ENCODE measurements at regions not wholly inside any gene's neighbourhood (a gene's known extent, or its start where the extent isn't known, plus 50 kb on each side); places are given as distances from the start of the nearest gene placed in this dataset.

DNA sequence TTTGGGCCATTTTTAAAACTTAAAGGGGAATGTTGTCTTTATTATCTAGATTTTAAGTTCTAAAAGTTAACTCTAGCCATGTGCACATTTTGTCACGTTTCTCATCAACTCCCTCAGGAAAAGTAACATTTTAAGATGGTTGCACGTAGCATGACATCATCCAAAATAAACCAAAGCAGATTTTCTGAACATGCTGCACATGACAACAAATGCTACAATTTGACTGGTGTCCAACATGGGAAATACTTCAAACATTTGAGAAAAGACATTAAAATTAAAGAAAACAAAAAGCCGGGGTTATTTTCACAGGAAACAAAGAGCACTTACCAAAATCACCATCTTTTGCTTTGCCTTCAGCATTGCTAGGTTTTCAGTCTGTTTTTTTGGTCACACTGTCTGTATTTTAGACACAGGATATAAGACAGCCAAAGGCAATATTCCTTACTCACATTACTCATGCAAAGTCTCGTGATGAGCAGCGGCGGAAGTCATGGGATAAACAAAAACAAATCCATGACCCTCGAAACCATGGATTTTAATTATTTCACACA, 51.3 kb upstream of the RND3 start:
- no peaks in the 10 kb centered on the region for H3K4me1 ChIP-seq (ENCODE audit: control insufficient read depth in 4 of 4, insufficient read depth in 4 of 4, low read length in 3 of 4)
- DNase-seq (ENCODE audit: low spot score): no peak
- no peaks in the 10 kb centered on the region for H3K9me3 ChIP-seq (ENCODE audit: control insufficient read depth in 4 of 4, low read length in 3 of 4)
- H3K36me3 ChIP-seq (ENCODE audit: control insufficient read depth in 4 of 4, insufficient read depth in 3 of 4, low read depth in 1 of 4, low read length in 3 of 4): no peaks in the 10 kb centered on the region
- no peaks in the 10 kb centered on the region for H3K27me3 ChIP-seq (ENCODE audit: control insufficient read depth in 4 of 4, insufficient read depth in 4 of 4, low read length in 3 of 4)
- H3K4me3 ChIP-seq (ENCODE audit: low read depth in 1 of 3, low read length in 3 of 3): no peak overlapping the region
- no peak overlapping the region for H3K27ac ChIP-seq (ENCODE audit: low read depth in 1 of 2, low read length in 2 of 2)
- no peak for TF ChIP-seq HNF4G (IDR thresholded peaks at IDR 0.05)
- no peak for TF ChIP-seq CTCF (IDR thresholded peaks at IDR 0.05; ENCODE audit: low read depth, low read length, missing input control)
- no peak for TF ChIP-seq HNF4A (conservative IDR thresholded peaks at IDR 0.05)
- no peak for TF ChIP-seq FOXA2 (IDR thresholded peaks at IDR 0.05)
- TF ChIP-seq FOXA1 (IDR thresholded peaks at IDR 0.05): no peak
- no peak for TF ChIP-seq YY1 (IDR thresholded peaks at IDR 0.05)
- TF ChIP-seq SP1 (IDR thresholded peaks at IDR 0.05): no peak
- TF ChIP-seq GABPA (IDR thresholded peaks at IDR 0.05 in 1 of 2, conservative IDR thresholded peaks at IDR 0.05 in 1 of 2): no peak
- no peak for TF ChIP-seq EGR1 (IDR thresholded peaks at IDR 0.05; ENCODE audit: low read depth in 2 of 2)
- TF ChIP-seq JUND (IDR thresholded peaks at IDR 0.05): no peak
- TF ChIP-seq TAF1 (conservative IDR thresholded peaks at IDR 0.05): no peak
- no peak for TF ChIP-seq RAD21 (IDR thresholded peaks at IDR 0.05)
- no peak overlapping the region for H3K9ac ChIP-seq (ENCODE audit: low read depth in 1 of 2, low read length in 2 of 2)
- WGBS: 87% methylated on average over 7 of the region's 7 CpGs

Measured in liver (tissue), 8 donors.